Jurkat, Clone E6-1 (cell line): ENCODE measurements at regions not wholly inside any gene's neighbourhood (a gene's known extent, or its start where the extent isn't known, plus 50 kb on each side); places are given as distances from the start of the nearest gene placed in this dataset.

ENCODE experiments used
- DNase-seq: peaks from one replicate; pipeline ENCODE4 v3.0.0-alpha.2; 2011; ENCODE audit warnings: low read depth, low spot score
- H3K4me3 ChIP-seq: 2 replicates; pipeline ENCODE4 v1.5.1; 2011; ENCODE audit warnings: mild to moderate bottlenecking, low read length, control low read depth, moderate library complexity

DNA sequence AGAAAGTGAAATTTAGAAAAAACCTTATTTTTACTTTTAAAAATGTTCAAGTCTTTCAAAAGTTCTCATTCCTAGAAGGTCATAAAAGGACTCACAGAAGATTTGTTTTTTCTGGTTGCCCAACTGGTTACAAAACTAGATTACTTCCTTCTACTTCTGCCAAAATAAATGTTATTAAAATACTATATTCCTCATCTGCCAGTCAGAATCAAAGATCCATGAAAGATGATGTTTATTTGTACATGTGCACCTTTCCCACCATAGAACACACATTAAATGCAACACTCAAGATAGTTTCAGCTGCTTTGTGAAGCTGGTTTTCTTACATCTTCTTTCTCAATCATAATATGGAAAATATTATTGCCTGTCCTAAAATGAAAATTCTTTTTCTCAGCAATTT, 465.4 kb downstream of the ETV1 start:
- DNase-seq = no peak
- H3K4me3 ChIP-seq = no peak overlapping the region

DNA sequence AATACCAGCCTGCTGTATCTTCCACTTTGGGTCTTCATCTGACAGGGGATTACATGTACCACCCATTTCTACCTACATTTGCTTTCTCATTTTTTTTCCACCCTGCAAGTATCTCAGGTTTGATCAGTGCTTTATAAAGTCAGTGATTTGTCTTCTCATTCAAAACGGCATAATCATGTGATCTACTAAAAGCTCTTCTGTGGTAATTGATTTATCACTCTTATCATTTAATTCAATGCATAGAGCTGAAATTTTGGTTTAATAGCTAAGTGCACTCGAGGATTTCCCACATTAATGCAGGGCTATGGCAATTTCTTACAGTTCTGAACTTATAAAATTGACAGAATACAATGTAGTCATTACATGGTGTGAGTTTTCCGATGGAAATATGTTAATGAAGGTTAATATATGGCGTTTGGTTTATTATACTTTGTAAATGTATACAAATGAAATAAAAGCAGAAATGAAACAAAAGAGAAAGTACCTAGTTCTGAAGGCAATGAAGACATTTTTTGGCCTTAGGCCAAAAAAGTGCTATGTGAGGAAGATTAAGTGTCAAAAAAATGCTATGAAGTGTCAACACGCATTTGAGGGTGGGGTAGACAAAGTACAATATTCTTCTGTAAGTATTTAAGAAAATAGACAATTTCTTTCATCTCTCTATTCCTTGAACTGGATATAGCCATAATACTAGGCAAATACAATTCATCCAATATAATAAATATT, 457.3 kb downstream of the ETV1 start:
- DNase-seq = no peak
- H3K4me3 ChIP-seq = no peak overlapping the region

- no peak overlapping the region for H3K4me3 ChIP-seq
These were observed 450.8 kb downstream of the ETV1 start for GRCh38 chr7:13538669-13539068.

DNA sequence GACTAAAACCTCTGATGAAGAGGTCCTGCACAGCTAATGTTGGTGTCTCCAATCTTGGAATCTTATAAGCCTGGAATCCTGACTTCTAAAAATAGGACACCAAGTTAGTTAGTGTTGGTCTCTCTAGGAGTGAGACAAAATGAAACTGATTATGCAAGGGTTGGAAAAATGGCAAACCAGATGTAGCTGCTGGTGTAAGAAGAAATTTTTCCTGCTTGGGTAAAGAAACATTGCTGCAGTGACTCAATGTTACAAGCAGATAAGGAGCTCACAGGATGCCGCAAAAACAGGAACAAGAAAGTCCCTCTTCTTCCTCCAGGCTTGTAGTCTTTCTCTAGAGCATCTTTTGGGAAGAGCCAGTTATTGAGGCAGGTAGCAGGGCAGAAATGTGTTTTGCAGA, 449.0 kb downstream of the ETV1 start:
- no peak for DNase-seq
- H3K4me3 ChIP-seq = no peak overlapping the region

More at GRCh38 chr7:13538669-13539068, 450.8 kb downstream of the ETV1 start:
- DNase-seq = no peak

GRCh38 chr7:13541326-13541725, 448.1 kb downstream of the ETV1 start:
- no peak for DNase-seq
- no peak overlapping the region for H3K4me3 ChIP-seq

DNA sequence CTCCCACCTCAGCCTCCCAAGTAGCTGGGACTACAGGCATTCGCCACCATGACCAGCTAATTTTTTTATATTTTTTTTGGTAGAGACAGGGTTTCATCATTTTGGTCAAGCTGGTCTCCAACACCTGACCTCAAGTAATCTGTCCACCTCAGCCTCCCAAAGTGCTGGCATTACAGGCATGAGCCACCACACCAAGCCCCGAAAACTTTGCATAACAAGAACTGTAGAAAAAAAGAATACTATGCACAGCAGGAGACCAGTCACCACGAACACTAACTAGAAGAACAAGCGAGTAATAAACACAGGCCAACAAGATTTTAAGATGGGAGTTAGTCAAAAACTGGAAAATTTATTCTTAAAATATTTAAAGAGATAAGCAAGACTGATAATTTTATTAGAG, 447.0 kb downstream of the ETV1 start:
- no peak for DNase-seq
- no peak overlapping the region for H3K4me3 ChIP-seq

- H3K4me3 ChIP-seq = no peak overlapping the region
- no peak for DNase-seq
These were observed 438.0 kb downstream of the ETV1 start for GRCh38 chr7:13551503-13551902.

- no peak overlapping the region for H3K4me3 ChIP-seq
- no peak for DNase-seq
These were observed 429.0 kb downstream of the ETV1 start for GRCh38 chr7:13560441-13560840.

GRCh38 chr7:13563257-13563656, 426.2 kb downstream of the ETV1 start:
- no peak overlapping the region for H3K4me3 ChIP-seq

GRCh38 chr7:13563680-13564079, 425.8 kb downstream of the ETV1 start:
- no peak for DNase-seq
- no peak overlapping the region for H3K4me3 ChIP-seq

More at GRCh38 chr7:13563257-13563656, 426.2 kb downstream of the ETV1 start:
- DNase-seq = no peak

GRCh38 chr7:13577566-13578145, 411.8 kb downstream of the ETV1 start:
- no peak for DNase-seq
- H3K4me3 ChIP-seq = no peak overlapping the region

GRCh38 chr7:13578294-13578693, 411.2 kb downstream of the ETV1 start:
- no peak overlapping the region for H3K4me3 ChIP-seq
- no peak for DNase-seq

DNA sequence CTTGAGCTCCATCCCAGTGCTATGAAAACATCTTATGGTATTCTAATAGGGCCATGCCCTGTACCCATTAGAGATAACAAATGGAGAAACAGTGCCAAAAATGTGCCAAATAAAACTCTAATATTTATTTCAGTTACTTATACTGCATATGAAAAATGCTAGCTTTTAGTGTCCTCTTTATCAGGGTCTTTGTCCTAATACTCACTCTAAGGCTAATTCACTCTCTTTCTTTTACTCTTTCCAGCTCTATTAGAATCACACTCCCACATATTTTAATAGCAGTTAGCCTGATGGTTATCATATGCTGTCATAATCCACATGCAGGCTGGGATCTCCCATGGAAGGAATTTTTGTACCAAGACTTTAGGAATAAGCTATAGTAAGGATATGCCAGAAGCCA, 408.4 kb downstream of the ETV1 start:
- H3K4me3 ChIP-seq = no peak overlapping the region
- DNase-seq = no peak

GRCh38 chr7:13593854-13594253, 395.6 kb downstream of the ETV1 start:
- DNase-seq = no peak
- no peak overlapping the region for H3K4me3 ChIP-seq

- DNase-seq = no peak
- no peak overlapping the region for H3K4me3 ChIP-seq
These were observed 387.4 kb downstream of the ETV1 start for GRCh38 chr7:13602036-13602435.

DNA sequence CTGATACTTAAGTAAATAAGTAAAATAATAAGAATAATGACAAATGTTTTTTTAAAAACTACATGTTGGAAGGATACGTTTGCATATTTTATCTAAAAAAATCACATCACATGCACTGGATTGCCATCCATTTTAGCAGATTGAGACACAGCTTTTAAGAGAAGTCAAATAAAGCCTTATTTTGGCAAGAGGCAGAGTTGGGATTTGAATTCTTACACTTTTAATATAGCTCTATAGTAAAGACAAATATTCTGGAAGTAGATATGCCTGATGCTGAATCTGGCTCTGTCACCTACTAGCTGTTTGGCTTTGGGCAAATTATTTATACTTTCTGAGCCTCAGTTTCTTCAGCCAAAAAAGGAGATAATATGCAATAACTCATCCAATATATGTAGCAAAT, 386.4 kb downstream of the ETV1 start:
- no peak overlapping the region for H3K4me3 ChIP-seq
- DNase-seq = no peak

DNA sequence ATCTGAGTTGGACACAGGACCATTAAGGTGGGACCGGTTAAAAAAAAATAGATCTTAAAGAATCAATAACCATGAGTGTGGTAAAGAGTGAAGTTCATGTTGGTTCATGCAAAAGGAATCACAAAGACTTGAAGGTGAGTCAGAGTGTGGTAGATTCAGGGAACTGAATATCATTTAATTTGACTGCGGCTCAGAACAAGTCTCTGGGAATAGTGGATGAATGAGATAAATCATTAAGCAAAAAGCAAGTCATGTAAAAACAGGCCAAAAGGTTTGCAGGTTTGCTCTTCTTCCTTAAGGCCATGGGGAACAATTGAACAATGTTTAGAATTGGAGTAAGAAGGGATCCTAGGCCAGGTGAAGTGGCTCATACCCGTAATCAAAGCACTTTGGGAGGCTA, 385.8 kb downstream of the ETV1 start:
- no peak overlapping the region for H3K4me3 ChIP-seq
- no peak for DNase-seq

GRCh38 chr7:13604178-13604577, 385.3 kb downstream of the ETV1 start:
- H3K4me3 ChIP-seq = no peak overlapping the region

GRCh38 chr7:13610372-13610771, 379.1 kb downstream of the ETV1 start:
- H3K4me3 ChIP-seq = no peak overlapping the region
- DNase-seq = no peak

More at GRCh38 chr7:13604178-13604577, 385.3 kb downstream of the ETV1 start:
- no peak for DNase-seq

GRCh38 chr7:13615679-13616078, 373.8 kb downstream of the ETV1 start:
- no peak overlapping the region for H3K4me3 ChIP-seq
- no peak for DNase-seq

GRCh38 chr7:13627455-13627854, 362.0 kb downstream of the ETV1 start:
- H3K4me3 ChIP-seq = no peak overlapping the region
- no peak for DNase-seq
